Peyer's patch (tissue), 4 donors: ENCODE measurements at regions not wholly inside any gene's neighbourhood (a gene's known extent, or its start where the extent isn't known, plus 50 kb on each side); places are given as distances from the start of the nearest gene placed in this dataset.

ENCODE experiments used
- DNase-seq, 3 donors: peaks; one replicate each; pipeline ENCODE4 v3.0.0-alpha.2; 2017 to 2019
- H3K27ac ChIP-seq, 4 donors: fragments of 200-600 bp; sonication (generic); one replicate each; pipeline ENCODE4 v1.5.1; 2016 to 2019
- H3K27me3 ChIP-seq, 2 donors: fragments of 200-600 bp; sonication (generic); one replicate each; pipeline ENCODE4 v1.5.1; 2019
- H3K36me3 ChIP-seq, 3 donors: fragments of 200-600 bp; sonication (generic); one replicate each; pipeline ENCODE4 v1.5.1; 2016 to 2019
- H3K4me1 ChIP-seq, 4 donors: fragments of 200-600 bp; sonication (generic); one replicate each; pipeline ENCODE4 v1.5.1; 2016 to 2019
- H3K4me3 ChIP-seq, 4 donors: fragments of 200-600 bp; sonication (generic); 1 replicate in 3 of 4; 2 replicates in 1 of 4; pipeline ENCODE4 v1.5.1; 2016 to 2019; ENCODE audit warnings: mild to moderate bottlenecking in 1 of 4
- H3K9me3 ChIP-seq, 4 donors: fragments of 200-600 bp; sonication (generic); one replicate each; pipeline ENCODE4 v1.5.1; 2016 to 2019; ENCODE audit warnings: mild to moderate bottlenecking in 1 of 4
- POLR2A ChIP-seq, 2 donors: fragments of 450-650 bp; IDR thresholded peaks; one replicate each; pipeline ENCODE4 v1.5.1; 2017; ENCODE audit warnings: antibody characterized with exemption in 2 of 2, mild to moderate bottlenecking in 2 of 2, moderate library complexity in 2 of 2
- TF ChIP-seq, protein P1 (sequence below), 6 experiments: fragments of 450-650 bp in 4 of 6; fragments of 200-600 bp in 2 of 6; sonication (generic) in 1 of 6; IDR thresholded peaks; one replicate each; pipeline ENCODE4 v1.5.1; 2017 to 2019; ENCODE audit warnings: antibody characterized with exemption in 6 of 6, mild to moderate bottlenecking in 3 of 6, moderate library complexity in 1 of 6

DNA sequence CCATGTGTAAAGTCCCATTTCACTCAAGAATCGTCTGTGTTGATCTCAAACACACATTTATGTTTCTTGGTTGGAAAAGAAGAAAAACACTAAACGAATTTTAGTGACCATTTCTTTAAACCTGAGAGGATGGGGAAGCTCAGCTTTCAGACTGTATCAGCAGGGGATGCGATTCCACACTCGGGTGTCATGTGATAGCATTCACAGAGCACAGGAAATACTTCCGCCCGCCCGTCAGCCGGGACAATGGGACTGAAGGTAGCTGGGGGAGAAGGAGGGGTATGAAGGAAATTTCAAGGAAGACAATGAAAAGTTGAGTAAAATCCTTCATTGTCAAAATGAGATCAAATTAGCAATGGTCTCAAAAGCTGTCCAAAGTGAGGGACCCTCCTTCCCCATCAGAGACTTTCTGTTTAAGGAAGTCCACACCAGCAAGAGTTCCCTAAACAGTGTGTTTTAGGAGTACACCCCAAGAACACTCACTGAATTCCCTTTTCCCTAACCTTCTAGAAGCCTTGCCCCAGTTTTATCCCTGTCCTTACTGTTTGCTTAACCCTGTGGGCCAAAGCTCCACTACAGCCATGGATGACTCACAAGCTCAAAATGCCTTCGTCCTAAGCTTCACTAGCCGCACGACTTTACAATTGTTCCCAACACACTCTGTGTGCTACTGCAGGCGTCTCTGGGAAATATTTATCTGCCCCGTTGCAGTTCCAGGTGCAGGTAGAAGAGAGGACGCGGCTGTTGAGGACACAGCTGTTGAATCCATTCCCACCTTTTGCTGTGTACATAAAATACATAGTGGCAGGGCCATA lies 51.4 kb upstream of the SIM2 start:
- Histone ChIP-seq H3K27ac (no peak overlapping the region), H3K27me3 (no peaks in the 10 kb centered on the region)

More for the DNA sequence above, 51.4 kb upstream of the SIM2 start:
- no peak for DNase-seq
- no peaks in the 10 kb centered on the region for H3K36me3 ChIP-seq
- no peak overlapping the region for H3K4me3 ChIP-seq
- TF ChIP-seq, protein P1, sequence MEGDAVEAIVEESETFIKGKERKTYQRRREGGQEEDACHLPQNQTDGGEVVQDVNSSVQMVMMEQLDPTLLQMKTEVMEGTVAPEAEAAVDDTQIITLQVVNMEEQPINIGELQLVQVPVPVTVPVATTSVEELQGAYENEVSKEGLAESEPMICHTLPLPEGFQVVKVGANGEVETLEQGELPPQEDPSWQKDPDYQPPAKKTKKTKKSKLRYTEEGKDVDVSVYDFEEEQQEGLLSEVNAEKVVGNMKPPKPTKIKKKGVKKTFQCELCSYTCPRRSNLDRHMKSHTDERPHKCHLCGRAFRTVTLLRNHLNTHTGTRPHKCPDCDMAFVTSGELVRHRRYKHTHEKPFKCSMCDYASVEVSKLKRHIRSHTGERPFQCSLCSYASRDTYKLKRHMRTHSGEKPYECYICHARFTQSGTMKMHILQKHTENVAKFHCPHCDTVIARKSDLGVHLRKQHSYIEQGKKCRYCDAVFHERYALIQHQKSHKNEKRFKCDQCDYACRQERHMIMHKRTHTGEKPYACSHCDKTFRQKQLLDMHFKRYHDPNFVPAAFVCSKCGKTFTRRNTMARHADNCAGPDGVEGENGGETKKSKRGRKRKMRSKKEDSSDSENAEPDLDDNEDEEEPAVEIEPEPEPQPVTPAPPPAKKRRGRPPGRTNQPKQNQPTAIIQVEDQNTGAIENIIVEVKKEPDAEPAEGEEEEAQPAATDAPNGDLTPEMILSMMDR (IDR thresholded peaks at IDR 0.05) = no peak
- TF ChIP-seq POLR2A (IDR thresholded peaks at IDR 0.05) = no peak
- no peaks in the 10 kb centered on the region for H3K4me1 ChIP-seq
- no peaks in the 10 kb centered on the region for H3K9me3 ChIP-seq
